ENCODE measurements at regions not wholly inside any gene's neighbourhood (a gene's known extent, or its start where the extent isn't known, plus 50 kb on each side); places are given as distances from the start of the nearest gene placed in this dataset.
"Not testable (repeated sequence)": the region's sequence is repeated elsewhere in the genome, so short reads cannot be mapped to it uniquely, and the experiment has no call there.

DNA sequence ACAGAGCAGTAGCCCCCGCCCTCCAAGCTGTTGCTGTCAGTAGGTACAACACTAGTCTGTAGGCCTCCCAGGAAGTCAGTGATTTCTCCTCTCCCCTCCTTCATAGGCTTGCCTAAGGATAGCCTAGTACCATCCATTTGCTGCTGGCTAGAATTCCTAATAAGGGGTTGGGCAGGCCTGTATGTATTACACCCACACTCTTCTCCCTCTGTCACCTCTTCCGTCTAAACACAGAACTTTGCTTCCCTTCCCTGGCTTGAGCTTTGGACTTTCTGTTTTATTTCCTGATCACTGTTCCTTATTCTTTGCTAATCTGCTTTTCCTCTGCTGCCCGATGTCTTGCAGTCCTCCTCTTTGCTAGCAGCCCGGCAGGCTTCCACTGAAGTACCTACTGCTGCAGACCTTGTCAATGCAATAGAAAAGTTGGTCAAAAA is 93.4 kb upstream of the UMPS start:
- DNase-seq (ENCODE audit: low spot score), result no peak

DNA sequence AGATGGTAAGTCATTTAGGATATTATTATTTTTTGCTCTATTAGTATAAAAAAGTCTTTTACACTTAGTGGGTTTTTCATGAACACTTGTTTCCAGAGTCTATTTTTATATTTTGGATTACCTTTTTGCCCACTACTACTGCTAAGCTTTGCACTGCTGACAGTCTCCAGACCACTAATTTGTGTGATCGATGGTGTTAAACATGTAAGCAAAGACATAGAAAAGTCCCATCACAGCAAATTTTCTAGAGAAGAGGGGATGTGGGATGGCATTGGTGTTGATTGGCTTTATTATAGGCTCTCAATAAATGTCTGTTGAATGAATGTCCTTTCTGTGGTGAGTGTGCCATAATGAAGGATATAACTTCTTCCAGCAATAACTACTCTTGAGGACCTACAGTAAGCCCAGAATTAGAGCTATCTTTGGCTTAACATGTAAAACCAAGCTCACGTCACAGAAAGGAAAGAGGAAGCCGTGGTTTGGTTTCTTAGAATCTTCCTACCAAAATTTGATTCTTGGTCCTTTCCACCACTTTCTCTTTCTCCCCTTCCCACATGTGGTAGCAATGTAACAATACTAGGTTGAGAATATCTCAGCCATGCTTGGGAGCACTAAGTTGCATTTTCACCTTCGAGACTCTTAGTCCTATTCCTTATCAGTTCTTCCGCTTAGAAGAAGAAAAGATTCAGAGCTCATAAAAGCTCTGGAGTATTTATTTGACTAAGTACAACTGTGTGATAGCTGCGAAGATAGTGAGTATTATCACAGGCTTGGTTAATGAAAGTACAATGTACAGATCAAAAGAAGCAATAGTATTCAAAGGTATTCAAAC is 90.6 kb upstream of the UMPS start:
- DNase-seq (ENCODE audit: low spot score), result no peak

GRCh38 chr3:124640635-124641306 is 89.5 kb upstream of the UMPS start:
- DNase-seq (ENCODE audit: low spot score), result no peak

- no peak for DNase-seq (ENCODE audit: low spot score)
Measured at GRCh38 chr3:124643453-124643852, 86.8 kb upstream of the UMPS start.

GRCh38 chr3:124646186-124646585 is 84.1 kb upstream of the UMPS start:
- not testable (repeated sequence) for DNase-seq (ENCODE audit: low spot score)

DNA sequence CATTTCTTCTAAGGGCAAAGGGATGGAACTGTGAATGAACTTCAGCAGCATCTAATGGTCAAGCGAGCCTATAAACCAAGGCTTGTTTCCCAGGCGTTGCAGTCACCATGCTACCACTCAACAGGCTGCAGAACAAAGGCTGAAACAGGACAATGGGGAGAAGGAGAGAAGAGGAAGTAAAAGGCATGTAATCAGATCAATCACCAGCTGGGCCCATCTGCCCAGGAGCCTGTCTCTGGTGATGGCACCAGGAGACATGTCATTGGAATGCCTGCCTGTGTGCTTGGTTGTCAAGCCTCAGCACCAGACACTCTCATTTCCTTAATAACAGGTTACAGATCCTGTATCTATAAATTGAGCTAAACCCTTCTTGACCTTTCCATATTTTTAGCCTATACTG is 81.7 kb upstream of the UMPS start:
- DNase-seq (ENCODE audit: low spot score), result no peak

DNA sequence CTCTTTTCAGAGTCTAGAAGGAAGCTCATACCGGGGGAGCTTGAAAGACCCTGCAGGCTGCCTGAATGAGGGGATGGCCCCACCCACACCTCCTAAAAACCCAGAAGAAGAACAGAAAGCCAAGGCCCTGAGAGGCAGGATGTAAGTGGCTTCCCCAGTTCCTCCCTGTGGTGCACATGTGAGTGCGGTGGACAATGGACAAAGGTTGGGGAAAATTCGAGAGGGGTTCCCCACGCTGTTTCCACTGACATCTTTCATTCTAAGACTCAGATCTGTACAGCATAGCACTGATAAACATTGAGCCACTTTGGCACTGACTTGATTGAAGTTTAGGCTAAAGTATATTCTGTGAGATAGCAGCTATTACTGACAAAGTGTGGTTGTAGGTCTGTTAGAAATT is 79.5 kb upstream of the UMPS start:
- DNase-seq (ENCODE audit: low spot score), result no peak

- not testable (repeated sequence) for DNase-seq (ENCODE audit: low spot score)
Measured at GRCh38 chr3:124651416-124651815, 78.8 kb upstream of the UMPS start.

GRCh38 chr3:124652009-124652408 is 78.2 kb upstream of the UMPS start:
- no peak for DNase-seq (ENCODE audit: low spot score)

- peak; percentile 3 for DNase-seq (ENCODE audit: low spot score)
Measured at GRCh38 chr3:124653071-124653796, 77.0 kb upstream of the UMPS start.

DNA sequence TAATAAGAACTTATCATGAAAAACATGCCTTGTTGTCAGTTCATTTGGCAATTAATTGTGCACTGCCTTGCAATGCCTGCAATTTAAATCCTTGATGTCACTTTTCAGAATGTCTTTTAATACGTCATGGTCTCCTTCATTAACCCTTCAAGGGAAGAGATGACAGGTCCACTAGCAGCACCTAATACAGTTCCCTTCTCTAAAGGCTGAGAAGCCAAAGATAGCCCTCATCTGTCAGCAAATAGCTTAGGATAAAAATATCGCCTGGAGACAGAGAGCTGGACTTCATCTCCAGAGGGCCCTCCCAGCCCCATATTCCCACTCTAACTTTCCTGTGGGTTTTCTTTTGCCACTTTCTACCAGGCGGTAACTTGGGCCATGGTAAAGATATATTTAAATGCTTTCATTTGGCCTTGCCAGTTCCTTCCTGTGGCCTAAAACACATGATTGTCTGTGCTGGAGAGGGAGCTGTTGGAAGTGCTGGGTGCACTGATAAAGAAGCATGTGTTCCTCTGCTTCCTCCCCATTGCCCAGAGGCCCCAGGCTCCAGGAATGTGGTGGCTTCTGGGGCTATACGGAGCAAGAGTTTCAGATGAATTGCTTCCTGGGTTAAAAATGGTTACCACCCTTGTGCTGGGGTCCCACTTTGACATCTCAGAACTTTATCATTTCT is 76.3 kb upstream of the UMPS start:
- no peak for DNase-seq (ENCODE audit: low spot score)

DNA sequence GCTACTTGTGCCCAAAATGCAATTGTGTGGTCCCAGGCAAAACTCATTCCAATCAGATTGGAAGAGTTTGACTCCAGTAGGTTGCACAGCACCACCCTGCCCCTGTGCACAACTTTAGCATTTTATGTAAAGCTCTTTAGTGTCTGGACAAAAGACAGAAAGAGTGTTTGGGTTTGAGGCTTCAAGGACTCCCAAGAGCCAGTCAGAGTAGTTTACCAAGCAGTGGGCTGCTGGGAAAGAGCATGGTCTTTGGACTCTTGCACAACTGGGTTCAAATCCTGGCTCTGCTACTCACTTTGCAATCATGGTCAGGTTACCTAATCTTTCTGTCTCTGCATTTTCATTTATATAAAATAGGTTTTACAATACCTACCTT is 75.8 kb upstream of the UMPS start:
- DNase-seq (ENCODE audit: low spot score), result no peak

- no peak for DNase-seq (ENCODE audit: low spot score)
Measured at GRCh38 chr3:124656531-124656930, 73.7 kb upstream of the UMPS start.

DNA sequence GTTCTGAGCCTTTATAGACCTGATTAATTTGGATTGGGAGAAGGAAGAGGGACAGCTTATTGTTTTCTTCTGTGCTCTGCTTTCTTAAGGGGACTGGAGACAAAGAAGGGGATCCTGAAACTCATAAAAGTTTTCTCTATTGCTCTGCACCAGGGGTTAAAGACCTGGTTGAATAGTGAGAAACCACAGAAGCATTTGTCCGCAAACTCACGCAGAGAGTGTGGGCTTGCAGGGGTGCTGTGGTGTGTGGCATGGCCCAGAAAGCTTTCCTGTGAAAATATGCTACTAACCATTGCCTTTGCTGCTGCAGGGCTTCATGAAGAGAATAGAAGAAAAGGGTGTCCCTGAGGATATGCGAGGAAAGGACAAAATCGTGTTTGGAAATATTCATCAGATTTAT is 73.1 kb upstream of the UMPS start:
- no peak for DNase-seq (ENCODE audit: low spot score)

GRCh38 chr3:124658270-124658669 is 72.0 kb upstream of the UMPS start:
- DNase-seq (ENCODE audit: low spot score), result no peak

GRCh38 chr3:124659175-124659574 is 71.1 kb upstream of the UMPS start:
- no peak for DNase-seq (ENCODE audit: low spot score)

- no peak for DNase-seq (ENCODE audit: low spot score)
Measured at GRCh38 chr3:124660599-124660998, 69.7 kb upstream of the UMPS start.

- no peak for DNase-seq (ENCODE audit: low spot score)
Measured at GRCh38 chr3:124663690-124664089, 66.6 kb upstream of the UMPS start.

DNA sequence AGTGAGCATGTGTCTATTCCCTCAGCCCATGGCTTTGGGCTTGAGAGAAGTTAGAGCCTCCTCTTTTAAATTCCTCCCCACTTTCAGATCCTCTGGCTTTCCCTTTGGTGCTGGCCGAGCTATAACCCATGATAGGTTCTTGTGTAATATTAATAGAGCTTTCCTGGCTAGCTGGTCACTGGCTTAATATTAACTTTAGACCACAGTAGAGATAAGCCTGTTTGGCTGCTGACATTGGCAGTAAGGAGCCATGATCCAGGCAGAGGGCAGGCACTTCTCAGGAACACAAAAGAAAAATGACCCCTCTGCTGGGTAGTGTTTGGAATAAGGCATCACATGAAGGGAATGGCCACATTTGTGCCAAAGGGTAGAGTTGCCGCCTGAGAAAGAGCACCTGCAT is 65.4 kb upstream of the UMPS start:
- DNase-seq (ENCODE audit: low spot score), result no peak

DNA sequence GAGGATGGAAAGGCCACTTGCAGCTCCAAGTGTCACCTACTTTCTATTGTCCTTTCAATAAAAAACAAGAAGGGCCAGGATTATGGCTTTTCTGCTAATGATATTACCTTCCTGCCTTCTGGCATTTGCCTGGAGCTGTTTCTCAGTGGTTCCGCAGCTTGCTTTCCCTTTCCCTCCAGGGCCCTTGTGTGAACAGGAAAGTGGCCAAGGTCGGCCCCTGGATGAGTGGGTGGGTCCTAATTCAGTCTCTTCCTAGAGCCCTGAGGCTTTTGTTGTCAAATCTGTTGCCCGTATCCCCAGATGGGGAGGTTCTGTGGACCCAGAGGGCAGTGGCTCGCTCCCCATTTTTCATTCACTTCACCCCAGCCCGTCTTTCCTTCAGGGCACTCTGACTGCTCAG is 64.2 kb upstream of the UMPS start:
- DNase-seq (ENCODE audit: low spot score), result no peak

GRCh38 chr3:124669470-124669869 is 60.8 kb upstream of the UMPS start:
- no peak for DNase-seq (ENCODE audit: low spot score)

- DNase-seq (ENCODE audit: low spot score), result no peak
Measured at GRCh38 chr3:124671106-124671505, 59.1 kb upstream of the UMPS start.

Measured in globus pallidus (tissue), 1 donor.